Astrocyte (in vitro differentiated cells and primary cell): ENCODE measurements at regions not wholly inside any gene's neighbourhood (a gene's known extent, or its start where the extent isn't known, plus 50 kb on each side); places are given as distances from the start of the nearest gene placed in this dataset.

Source experiments
- CTCF ChIP-seq: IDR thresholded peaks from 2 replicates; pipeline ENCODE4 v1.5.1; 2011; ENCODE audit warnings: low read depth, mild to moderate bottlenecking, inconsistent platforms, low read length, moderate library complexity; ENCODE audit not compliant: insufficient read depth
- EZH2 ChIP-seq: IDR thresholded peaks from 2 replicates; pipeline ENCODE4 v1.6.1; 2012; ENCODE audit warnings: mild to moderate bottlenecking, low read length, inconsistent platforms; ENCODE audit not compliant: insufficient read depth

- no peak for TF ChIP-seq CTCF
- no peak for TF ChIP-seq EZH2
These were observed 99.2 kb downstream of the DYNAP start for GRCh38 chr18:54690198-54690597.
